Activated naive CD4-positive, alpha-beta T cell treated with anti-CD3 and anti-CD28 coated beads for 36 hours (primary cell): ENCODE measurements at regions not wholly inside any gene's neighbourhood (a gene's known extent, or its start where the extent isn't known, plus 50 kb on each side); places are given as distances from the start of the nearest gene placed in this dataset.

Experiments used
- CTCF ChIA-PET: fragments of 350-600 bp; sonication (Branson Sonifier 250); formaldehyde crosslinking; loops from one replicate; lab custom pipeline; 2021; ENCODE audit warnings: antibody characterized with exemption; lab: Charles Lee
- DNase-seq: peaks from one replicate; pipeline ENCODE4 v3.0.0-alpha.2; 2020
- H3K27ac Mint-ChIP-seq: one replicate; pipeline ENCODE4 v1.8.0; 2021; ENCODE audit warnings: mild to moderate bottlenecking, mixed read lengths
- H3K27me3 Mint-ChIP-seq: one replicate; pipeline ENCODE4 v1.8.0; 2021; ENCODE audit warnings: low read depth, mixed read lengths
- H3K36me3 Mint-ChIP-seq: one replicate; pipeline ENCODE4 v1.8.0; 2021; ENCODE audit warnings: low read depth, mixed read lengths
- H3K4me1 Mint-ChIP-seq: one replicate; pipeline ENCODE4 v1.8.0; 2021; ENCODE audit warnings: low read depth, mixed read lengths
- H3K4me3 Mint-ChIP-seq: one replicate; pipeline ENCODE4 v1.8.0; 2021; ENCODE audit warnings: mild to moderate bottlenecking, moderate library complexity, mixed read lengths
- H3K9me3 Mint-ChIP-seq: one replicate; pipeline ENCODE4 v1.8.0; 2021; ENCODE audit warnings: mixed read lengths
- intact Hi-C: fragments of 100-400 bp; cut with micrococcal nuclease; formaldehyde crosslinking; loops from one replicate; pipeline ENCODE4 v1.15.1; 2023

GRCh38 chr5:157915638-157916037, 56.7 kb upstream of the CLINT1 start:
- intact Hi-C loops: no loop called here
- Mint-ChIP-seq H3K27me3 (no peaks in the 10 kb centered on the region), H3K36me3 (no peaks in the 10 kb centered on the region), H3K27ac (no peak overlapping the region), H3K4me1 (peaks cover 22% of the 10 kb centered on the region), H3K9me3 (no peaks in the 10 kb centered on the region), H3K4me3 (no peak overlapping the region)
- no peak for DNase-seq
- CTCF ChIA-PET: interaction anchor here (2.3 kb wide), 1 partner anchor 98 kb away, joined by 5 read pairs; no protein-coding TSS in a partner anchor

- DNase-seq: no peak
- Mint-ChIP-seq H3K27me3 (no peaks in the 10 kb centered on the region), H3K36me3 (no peaks in the 10 kb centered on the region), H3K9me3 (no peaks in the 10 kb centered on the region), H3K27ac (no peak overlapping the region), H3K4me1 (peaks cover 16% of the 10 kb centered on the region), H3K4me3 (no peak overlapping the region)
- CTCF ChIA-PET: interaction anchor here (1.2 kb wide), 1 partner anchor 24 kb away, joined by 3 read pairs; no protein-coding TSS in a partner anchor
- intact Hi-C loops: no loop called here
Observed at GRCh38 chr5:157914151-157914788, 55.3 kb upstream of the CLINT1 start.

- Mint-ChIP-seq H3K4me1 (peaks cover 9% of the 10 kb centered on the region), H3K27me3 (no peaks in the 10 kb centered on the region), H3K4me3 (no peak overlapping the region), H3K27ac (no peak overlapping the region), H3K36me3 (no peaks in the 10 kb centered on the region), H3K9me3 (no peaks in the 10 kb centered on the region)
- CTCF ChIA-PET: no interaction called here
- no peak for DNase-seq
- intact Hi-C loops: no loop called here
Observed at GRCh38 chr5:157913575-157913974, 54.6 kb upstream of the CLINT1 start.

GRCh38 chr5:157912621-157913325, 53.8 kb upstream of the CLINT1 start:
- Mint-ChIP-seq H3K4me1 (peaks cover 2% of the 10 kb centered on the region), H3K4me3 (no peak overlapping the region), H3K27me3 (no peaks in the 10 kb centered on the region), H3K9me3 (no peaks in the 10 kb centered on the region), H3K36me3 (no peaks in the 10 kb centered on the region), H3K27ac (no peak overlapping the region)
- no peak for DNase-seq
- intact Hi-C loops: no loop called here
- CTCF ChIA-PET: interaction anchor here (0.8 kb wide), 1 partner anchor 56 kb away, joined by 6 read pairs; no protein-coding TSS in a partner anchor

GRCh38 chr5:157911568-157911967, 52.6 kb upstream of the CLINT1 start:
- Mint-ChIP-seq H3K4me1 (no peaks in the 10 kb centered on the region), H3K9me3 (no peaks in the 10 kb centered on the region), H3K27me3 (no peaks in the 10 kb centered on the region), H3K4me3 (no peak overlapping the region), H3K27ac (no peak overlapping the region), H3K36me3 (no peaks in the 10 kb centered on the region)
- intact Hi-C loops: no loop called here
- DNase-seq: no peak
- CTCF ChIA-PET: no interaction called here
